ENCODE measurements at regions not wholly inside any gene's neighbourhood (a gene's known extent, or its start where the extent isn't known, plus 50 kb on each side); places are given as distances from the start of the nearest gene placed in this dataset.
A peak's percentile ranks its signal among the peaks of the same experiment; 100 is the strongest.

GRCh38 chr1:193613041-193613440 lies 426.6 kb upstream of the B3GALT2 start:
- CTCF ChIA-PET (ENCODE audit: unreplicated experiment): no interaction called here
- no peaks in the 10 kb centered on the region for H3K79me2 ChIP-seq (ENCODE audit: insufficient read depth, low read depth, low read length)
- no peak overlapping the region for H3K4me3 ChIP-seq (ENCODE audit: low read depth, low read length, poor library complexity, severe bottlenecking)
- H3K27ac ChIP-seq (ENCODE audit: low read depth, low read length, poor library complexity, severe bottlenecking): no peak overlapping the region
- no peak overlapping the region for H3K4me2 ChIP-seq (ENCODE audit: low read length)
- intact Hi-C loops (cut with micrococcal nuclease; ENCODE audit: unreplicated experiment): no loop called here
- POLR2A ChIA-PET: no interaction called here
- H3K9me2 ChIP-seq (ENCODE audit: insufficient read depth, low read length): no peaks in the 10 kb centered on the region
- BruUV-seq (replicated peaks): no TSS peak
- DNase-seq (ENCODE audit: low spot score): no peak
- H3K36me3 ChIP-seq (ENCODE audit: insufficient read depth, low read length): no peaks in the 10 kb centered on the region
- H3K4me1 ChIP-seq (ENCODE audit: insufficient read depth, low read length, poor library complexity, severe bottlenecking): no peaks in the 10 kb centered on the region
- TF ChIP-seq, protein P1, sequence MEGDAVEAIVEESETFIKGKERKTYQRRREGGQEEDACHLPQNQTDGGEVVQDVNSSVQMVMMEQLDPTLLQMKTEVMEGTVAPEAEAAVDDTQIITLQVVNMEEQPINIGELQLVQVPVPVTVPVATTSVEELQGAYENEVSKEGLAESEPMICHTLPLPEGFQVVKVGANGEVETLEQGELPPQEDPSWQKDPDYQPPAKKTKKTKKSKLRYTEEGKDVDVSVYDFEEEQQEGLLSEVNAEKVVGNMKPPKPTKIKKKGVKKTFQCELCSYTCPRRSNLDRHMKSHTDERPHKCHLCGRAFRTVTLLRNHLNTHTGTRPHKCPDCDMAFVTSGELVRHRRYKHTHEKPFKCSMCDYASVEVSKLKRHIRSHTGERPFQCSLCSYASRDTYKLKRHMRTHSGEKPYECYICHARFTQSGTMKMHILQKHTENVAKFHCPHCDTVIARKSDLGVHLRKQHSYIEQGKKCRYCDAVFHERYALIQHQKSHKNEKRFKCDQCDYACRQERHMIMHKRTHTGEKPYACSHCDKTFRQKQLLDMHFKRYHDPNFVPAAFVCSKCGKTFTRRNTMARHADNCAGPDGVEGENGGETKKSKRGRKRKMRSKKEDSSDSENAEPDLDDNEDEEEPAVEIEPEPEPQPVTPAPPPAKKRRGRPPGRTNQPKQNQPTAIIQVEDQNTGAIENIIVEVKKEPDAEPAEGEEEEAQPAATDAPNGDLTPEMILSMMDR (conservative IDR thresholded peaks at IDR 0.05; ENCODE audit: low read length): no peak
- TF ChIP-seq EZH2phosphoT487 (IDR thresholded peaks at IDR 0.05; ENCODE audit: borderline replicate concordance, low read depth, low read length): no peak
- H4K20me1 ChIP-seq (ENCODE audit: insufficient read depth, low read length): no peaks in the 10 kb centered on the region
- H2AFZ ChIP-seq (ENCODE audit: low read length): peak overlapping the region; percentile 45
- H3K9me3 ChIP-seq (ENCODE audit: low read length): no peaks in the 10 kb centered on the region

GRCh38 chr1:193609592-193609991 lies 423.2 kb upstream of the B3GALT2 start:
- ChIA-PET CTCF (ENCODE audit: unreplicated experiment) (no interaction called here), POLR2A (interaction anchor here (0.6 to 2.7 kb wide), 4 partner anchors 8 to 229 kb away, joined by 3 to 9 read pairs (median 4); no protein-coding TSS in a partner anchor)
- Histone ChIP-seq H3K9me2 (ENCODE audit: insufficient read depth, low read length) (no peaks in the 10 kb centered on the region), H4K20me1 (ENCODE audit: insufficient read depth, low read length) (no peaks in the 10 kb centered on the region), H3K4me3 (ENCODE audit: low read depth, low read length, poor library complexity, severe bottlenecking) (no peak overlapping the region), H2AFZ (ENCODE audit: low read length) (no peak overlapping the region), H3K4me2 (ENCODE audit: low read length) (no peak overlapping the region), H3K79me2 (ENCODE audit: insufficient read depth, low read depth, low read length) (no peaks in the 10 kb centered on the region), H3K36me3 (ENCODE audit: insufficient read depth, low read length) (no peaks in the 10 kb centered on the region), H3K4me1 (ENCODE audit: insufficient read depth, low read length, poor library complexity, severe bottlenecking) (no peaks in the 10 kb centered on the region), H3K27ac (ENCODE audit: low read depth, low read length, poor library complexity, severe bottlenecking) (no peak overlapping the region), H3K9me3 (ENCODE audit: low read length) (no peaks in the 10 kb centered on the region)
- TF ChIP-seq EZH2phosphoT487 (IDR thresholded peaks at IDR 0.05; ENCODE audit: borderline replicate concordance, low read depth, low read length): no peak
- TF ChIP-seq, protein P1 (conservative IDR thresholded peaks at IDR 0.05; ENCODE audit: low read length): no peak
- intact Hi-C loops (cut with micrococcal nuclease; ENCODE audit: unreplicated experiment): no loop called here
- no peak for DNase-seq (ENCODE audit: low spot score)
- no TSS peak for BruUV-seq (replicated peaks)

DNA sequence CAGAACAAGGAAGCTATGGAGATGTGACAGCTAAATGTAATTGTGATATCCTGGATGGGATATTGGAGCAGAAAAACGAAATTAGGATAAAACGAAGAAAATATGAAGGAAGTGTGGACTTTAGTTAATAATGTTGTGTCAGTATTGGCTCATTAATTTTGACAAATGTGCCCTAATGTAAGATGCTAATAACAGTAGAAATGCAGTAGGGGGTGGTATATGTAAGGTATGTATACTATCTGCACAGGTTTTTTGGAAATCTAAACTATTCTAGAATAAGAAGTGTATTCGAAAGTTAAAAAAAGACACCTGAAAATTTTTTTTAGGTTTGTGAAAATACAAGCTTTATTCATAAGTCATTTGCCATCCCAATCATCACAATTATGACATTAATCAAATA lies 421.4 kb upstream of the B3GALT2 start:
- Histone ChIP-seq H2AFZ (ENCODE audit: low read length) (no peak overlapping the region), H3K4me1 (ENCODE audit: insufficient read depth, low read length, poor library complexity, severe bottlenecking) (no peaks in the 10 kb centered on the region), H3K9me2 (ENCODE audit: insufficient read depth, low read length) (no peaks in the 10 kb centered on the region), H3K27ac (ENCODE audit: low read depth, low read length, poor library complexity, severe bottlenecking) (no peak overlapping the region), H4K20me1 (ENCODE audit: insufficient read depth, low read length) (no peaks in the 10 kb centered on the region), H3K9me3 (ENCODE audit: low read length) (no peaks in the 10 kb centered on the region), H3K4me2 (ENCODE audit: low read length) (no peak overlapping the region), H3K4me3 (ENCODE audit: low read depth, low read length, poor library complexity, severe bottlenecking) (no peak overlapping the region), H3K79me2 (ENCODE audit: insufficient read depth, low read depth, low read length) (no peaks in the 10 kb centered on the region), H3K36me3 (ENCODE audit: insufficient read depth, low read length) (no peaks in the 10 kb centered on the region)
- TF ChIP-seq EZH2phosphoT487 (IDR thresholded peaks at IDR 0.05; ENCODE audit: borderline replicate concordance, low read depth, low read length): no peak
- TF ChIP-seq, protein P1 (conservative IDR thresholded peaks at IDR 0.05; ENCODE audit: low read length): 0 out of 2 replicates have a peak, but pooled peaks have one; percentile 22
- no TSS peak for BruUV-seq (replicated peaks)
- ChIA-PET CTCF (ENCODE audit: unreplicated experiment) (no interaction called here), POLR2A (interaction anchor here (1.1 to 2.7 kb wide), 2 partner anchors 9 to 12 kb away, joined by 3 to 9 read pairs; no protein-coding TSS in a partner anchor)
- intact Hi-C loops (cut with micrococcal nuclease; ENCODE audit: unreplicated experiment): no loop called here
- DNase-seq (ENCODE audit: low spot score): no peak
